CD14-positive monocyte (primary cell): ENCODE measurements at regions not wholly inside any gene's neighbourhood (a gene's known extent, or its start where the extent isn't known, plus 50 kb on each side); places are given as distances from the start of the nearest gene placed in this dataset.

Experiments used
- DNase-seq, 3 donors: peaks; one replicate each; pipeline ENCODE4 v3.0.0-alpha.2; 2011 to 2022
- H2AFZ ChIP-seq: 2 replicates; pipeline ENCODE4 v1.6.0; 2012; ENCODE audit warnings: mild to moderate bottlenecking, low read depth, low read length, inconsistent platforms; ENCODE audit not compliant: insufficient read depth, poor library complexity, severe bottlenecking
- H3K27ac ChIP-seq, 2 donors: 1 replicate in 1 of 2; 2 replicates in 1 of 2; pipeline ENCODE4 v1.5.1; 2012 to 2013; ENCODE audit warnings: low read length in 2 of 2, control low read depth in 1 of 2, inconsistent platforms in 1 of 2, low read depth in 1 of 2, mild to moderate bottlenecking in 1 of 2
- H3K27me3 ChIP-seq, 2 donors: one replicate each; pipeline versions ENCODE4 v1.6.0 to v1.6.1; 2011 to 2013; ENCODE audit warnings: low read length in 2 of 2; ENCODE audit not compliant: control insufficient read depth in 2 of 2, insufficient read depth in 2 of 2
- H3K36me3 ChIP-seq, 2 donors: replicated peaks in 1 of 2; 1 replicate in 1 of 2; 2 replicates in 1 of 2; pipeline versions ENCODE4 v1.5.1 to v1.6.1; 2012 to 2013; ENCODE audit warnings: low read length in 2 of 2, control low read depth in 1 of 2, inconsistent platforms in 1 of 2, mild to moderate bottlenecking in 1 of 2; ENCODE audit not compliant: insufficient read depth in 2 of 2, control insufficient read depth in 1 of 2
- H3K4me1 ChIP-seq, 2 donors: 1 replicate in 1 of 2; 2 replicates in 1 of 2; pipeline versions ENCODE4 v1.5.1 to v1.6.1; 2012 to 2013; ENCODE audit warnings: low read length in 2 of 2, control low read depth in 1 of 2, inconsistent platforms in 1 of 2, mild to moderate bottlenecking in 1 of 2, moderate library complexity in 1 of 2; ENCODE audit not compliant: insufficient read depth in 2 of 2, control insufficient read depth in 1 of 2
- H3K4me2 ChIP-seq: replicated peaks from 2 replicates; pipeline ENCODE3; 2012; ENCODE audit warnings: low read length, moderate library complexity, mild to moderate bottlenecking; ENCODE audit not compliant: poor library complexity, severe bottlenecking; ENCODE audit errors: extremely low read depth
- H3K4me3 ChIP-seq, 3 experiments: fragments of 200-600 bp in 1 of 3; sonication (generic) in 1 of 3; replicated peaks in 1 of 3; 1 replicate in 2 of 3; 2 replicates in 1 of 3; pipeline ENCODE4 v1.5.1; 2011 to 2013; ENCODE audit warnings: low read length in 3 of 3, mild to moderate bottlenecking in 3 of 3, control low read depth in 2 of 3, low read depth in 2 of 3, inconsistent platforms in 1 of 3, moderate library complexity in 1 of 3
- H3K79me2 ChIP-seq: 2 replicates; pipeline ENCODE4 v1.6.0; 2012; ENCODE audit warnings: mild to moderate bottlenecking, control low read depth, inconsistent platforms, low read length, moderate library complexity; ENCODE audit not compliant: insufficient read depth
- H3K9ac ChIP-seq: 2 replicates; pipeline ENCODE4 v1.6.0; 2017; ENCODE audit warnings: low read length, mild to moderate bottlenecking; ENCODE audit not compliant: insufficient read depth, poor library complexity, severe bottlenecking
- H3K9me3 ChIP-seq, 2 donors: replicated peaks in 1 of 2; 1 replicate in 1 of 2; 2 replicates in 1 of 2; pipeline versions ENCODE4 v1.5.1 to v1.6.1; 2012 to 2013; ENCODE audit warnings: low read length in 2 of 2, control low read depth in 1 of 2; ENCODE audit not compliant: control insufficient read depth in 1 of 2, insufficient read depth in 1 of 2
- H4K20me1 ChIP-seq: 2 replicates; pipeline ENCODE4 v1.6.0; 2012; ENCODE audit warnings: mild to moderate bottlenecking, low read length, control low read depth, moderate library complexity; ENCODE audit not compliant: insufficient read depth
- H3K27ac Mint-ChIP-seq, 7 donors: one replicate each; pipeline ENCODE4 v1.8.0; 2020; ENCODE audit warnings: mild to moderate bottlenecking in 7 of 7, mixed read lengths in 7 of 7, moderate library complexity in 6 of 7, inconsistent platforms in 2 of 7
- H3K27me3 Mint-ChIP-seq, 3 donors: one replicate each; pipeline ENCODE4 v1.8.0; 2021 to 2022; ENCODE audit warnings: low read depth in 3 of 3, mild to moderate bottlenecking in 3 of 3, mixed read lengths in 3 of 3, moderate library complexity in 3 of 3, inconsistent platforms in 1 of 3
- H3K36me3 Mint-ChIP-seq, 2 donors: one replicate each; pipeline ENCODE4 v1.8.0; 2020; ENCODE audit warnings: mixed read lengths in 2 of 2, inconsistent platforms in 1 of 2, mild to moderate bottlenecking in 1 of 2
- H3K4me1 Mint-ChIP-seq: one replicate; pipeline ENCODE4 v1.8.0; 2020; ENCODE audit warnings: mild to moderate bottlenecking, mixed read lengths
- H3K4me3 Mint-ChIP-seq, 2 donors: one replicate each; pipeline ENCODE4 v1.8.0; 2020; ENCODE audit warnings: mild to moderate bottlenecking in 2 of 2, mixed read lengths in 2 of 2, moderate library complexity in 1 of 2
- H3K9me3 Mint-ChIP-seq, 7 donors: one replicate each; pipeline ENCODE4 v1.8.0; 2020 to 2022; ENCODE audit warnings: mixed read lengths in 7 of 7, mild to moderate bottlenecking in 6 of 7, moderate library complexity in 6 of 7, inconsistent platforms in 2 of 7
- WGBS: methylation state at CpG from one replicate; pipeline ENCODE4 v1.1.5; 2013; ENCODE audit warnings: missing lambda C conversion rate; ENCODE audit not compliant: insufficient coverage; 5-methylcytosine and 5-hydroxymethylcytosine counted together
- intact Hi-C, 2 donors: fragments of 100-400 bp; cut with micrococcal nuclease; formaldehyde crosslinking; loops; one replicate each; pipeline versions ENCODE4 v1.15.0 to v1.15.1; 2023
- TF ChIP-seq, protein P1 (sequence below): fragments of 200-600 bp; IDR thresholded peaks from one replicate; pipeline ENCODE4 v1.8.0; 2022; ENCODE audit warnings: antibody characterized with exemption, mild to moderate bottlenecking

DNA sequence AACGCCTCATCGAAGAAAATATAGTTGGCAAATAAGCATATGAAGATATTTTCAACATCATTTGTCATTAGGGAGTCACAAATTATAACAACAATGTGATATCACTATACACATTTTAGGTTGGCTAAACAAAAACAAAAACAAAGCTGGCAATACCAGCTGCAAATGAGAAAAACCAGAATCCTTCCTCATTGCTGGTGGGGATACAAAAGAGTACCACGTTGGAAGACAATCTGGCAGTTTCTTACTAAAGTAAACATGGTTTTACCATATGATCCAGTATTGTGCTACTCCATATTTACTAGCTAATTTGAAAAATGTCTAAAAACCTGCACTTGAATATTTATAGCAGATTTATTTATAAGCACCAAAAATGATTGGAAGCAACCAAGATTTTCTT is 1204.1 kb downstream of the MRPL39 start:
- Histone ChIP-seq H4K20me1 (no peaks in the 10 kb centered on the region), H3K4me1 (no peaks in the 10 kb centered on the region), H3K4me2 (no peak overlapping the region), H3K9me3 (no peaks in the 10 kb centered on the region), H3K27me3 (no peaks in the 10 kb centered on the region), H3K36me3 (no peaks in the 10 kb centered on the region), H3K9ac (no peak overlapping the region), H2AFZ (no peak overlapping the region), H3K27ac (no peak overlapping the region), H3K79me2 (no peaks in the 10 kb centered on the region), H3K4me3 (no peak overlapping the region)
- Mint-ChIP-seq H3K4me3 (no peak overlapping the region), H3K4me1 (no peaks in the 10 kb centered on the region), H3K9me3 (peaks cover 0 to 5% (median 0%) of the 10 kb centered on the region in 7 donors), H3K27ac (no peak overlapping the region), H3K36me3 (no peaks in the 10 kb centered on the region), H3K27me3 (no peaks in the 10 kb centered on the region)
- DNase-seq, result no peak
- TF ChIP-seq, protein P1, sequence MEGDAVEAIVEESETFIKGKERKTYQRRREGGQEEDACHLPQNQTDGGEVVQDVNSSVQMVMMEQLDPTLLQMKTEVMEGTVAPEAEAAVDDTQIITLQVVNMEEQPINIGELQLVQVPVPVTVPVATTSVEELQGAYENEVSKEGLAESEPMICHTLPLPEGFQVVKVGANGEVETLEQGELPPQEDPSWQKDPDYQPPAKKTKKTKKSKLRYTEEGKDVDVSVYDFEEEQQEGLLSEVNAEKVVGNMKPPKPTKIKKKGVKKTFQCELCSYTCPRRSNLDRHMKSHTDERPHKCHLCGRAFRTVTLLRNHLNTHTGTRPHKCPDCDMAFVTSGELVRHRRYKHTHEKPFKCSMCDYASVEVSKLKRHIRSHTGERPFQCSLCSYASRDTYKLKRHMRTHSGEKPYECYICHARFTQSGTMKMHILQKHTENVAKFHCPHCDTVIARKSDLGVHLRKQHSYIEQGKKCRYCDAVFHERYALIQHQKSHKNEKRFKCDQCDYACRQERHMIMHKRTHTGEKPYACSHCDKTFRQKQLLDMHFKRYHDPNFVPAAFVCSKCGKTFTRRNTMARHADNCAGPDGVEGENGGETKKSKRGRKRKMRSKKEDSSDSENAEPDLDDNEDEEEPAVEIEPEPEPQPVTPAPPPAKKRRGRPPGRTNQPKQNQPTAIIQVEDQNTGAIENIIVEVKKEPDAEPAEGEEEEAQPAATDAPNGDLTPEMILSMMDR, result no peak
- intact Hi-C loops, result no loop called here
- no CpG with 5 or more reads among the region's 3 CpGs for WGBS

DNA sequence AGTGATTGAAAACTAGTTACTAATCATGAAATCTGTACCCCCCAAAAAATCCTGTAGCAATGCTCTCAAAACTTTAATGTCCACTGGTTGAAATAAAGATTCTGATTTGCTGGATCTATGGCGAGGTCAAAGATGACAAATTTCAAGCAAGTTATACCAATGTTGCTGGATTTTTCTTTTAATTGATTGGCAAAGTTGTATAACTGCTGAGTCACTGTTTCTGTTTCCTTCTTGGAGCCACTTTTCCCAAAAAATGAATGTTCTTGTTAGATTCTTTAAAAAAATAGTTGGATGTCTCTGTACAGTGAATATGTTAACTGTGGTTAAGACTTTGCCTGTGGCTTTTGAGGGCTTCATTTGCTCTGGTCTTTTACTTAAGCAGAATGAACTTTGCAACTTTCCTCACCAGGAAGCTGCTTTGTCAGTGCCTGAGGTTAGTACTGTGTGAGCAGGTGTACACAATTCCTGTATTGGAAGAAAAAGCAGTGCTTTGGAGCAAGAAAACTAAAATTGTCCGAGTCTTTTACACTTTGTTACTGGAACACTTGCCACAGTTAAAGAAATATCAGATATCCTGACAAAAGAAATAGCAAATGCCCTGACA is 1211.9 kb downstream of the MRPL39 start:
- intact Hi-C loops, result no loop called here
- Histone ChIP-seq H3K4me3 (no peak overlapping the region), H3K27me3 (no peaks in the 10 kb centered on the region), H3K4me1 (no peaks in the 10 kb centered on the region), H3K36me3 (no peaks in the 10 kb centered on the region), H3K9ac (no peak overlapping the region), H3K27ac (no peak overlapping the region), H3K4me2 (no peak overlapping the region), H2AFZ (no peak overlapping the region), H4K20me1 (no peaks in the 10 kb centered on the region), H3K9me3 (no peaks in the 10 kb centered on the region), H3K79me2 (no peaks in the 10 kb centered on the region)
- no peak overlapping the region for H3K27ac Mint-ChIP-seq
- no peaks in the 10 kb centered on the region for H3K9me3 Mint-ChIP-seq
- no peak overlapping the region for H3K4me3 Mint-ChIP-seq
- H3K36me3 Mint-ChIP-seq, result no peaks in the 10 kb centered on the region
- H3K27me3 Mint-ChIP-seq, result no peaks in the 10 kb centered on the region
- TF ChIP-seq, protein P1, result no peak
- WGBS, result 83% methylated on average over 1 of the region's 2 CpGs
- DNase-seq, result no peak
- no peaks in the 10 kb centered on the region for H3K4me1 Mint-ChIP-seq
